Panc1 (cell line): ENCODE measurements at regions not wholly inside any gene's neighbourhood (a gene's known extent, or its start where the extent isn't known, plus 50 kb on each side); places are given as distances from the start of the nearest gene placed in this dataset.

Experiments
- ATAC-seq: fragments of 200-7000 bp; cut with Tn5 transposase; 2 replicates; pipeline ENCODE4 v1.9.1; 2020; ENCODE audit warnings: mild to moderate bottlenecking, moderate library complexity
- BruUV-seq: library from RNA; stranded (reverse); fragments of 400-500 nt; replicated peaks from 2 replicates; lab custom pipeline; 2021; lab: Mats Ljungman, UMichigan
- CTCF ChIA-PET: fragments of 300-600 bp; sonication (Branson Sonifier 250); formaldehyde crosslinking; loops from one replicate; lab custom pipeline; 2022; ENCODE audit warnings: antibody characterized with exemption; lab: Charles Lee
- POLR2A ChIA-PET: fragments of 300-600 bp; sonication (Branson Sonifier 250); formaldehyde crosslinking; loops from one replicate; lab custom pipeline; 2022; ENCODE audit warnings: antibody characterized with exemption; lab: Charles Lee
- DNase-seq: peaks from one replicate; pipeline ENCODE4 v3.0.0-alpha.2; 2010; ENCODE audit warnings: low read depth, low spot score
- H3K27ac ChIP-seq: 2 replicates; pipeline ENCODE4 v1.5.1; 2011; ENCODE audit warnings: mild to moderate bottlenecking, low read length, inconsistent platforms
- H3K27me3 ChIP-seq: fragments of 200-500 bp; sonication (Bioruptor generic); 2 replicates; pipeline ENCODE4 v1.6.0; 2014; ENCODE audit warnings: low read length, inconsistent platforms; ENCODE audit not compliant: control insufficient read depth, insufficient read depth
- H3K36me3 ChIP-seq: fragments of 200-500 bp; sonication (Bioruptor generic); 2 replicates; pipeline ENCODE4 v1.5.1; 2014; ENCODE audit warnings: inconsistent platforms, mild to moderate bottlenecking, low read length, moderate library complexity; ENCODE audit not compliant: control insufficient read depth, insufficient read depth
- H3K4me1 ChIP-seq: 2 replicates; pipeline ENCODE4 v1.5.1; 2011; ENCODE audit warnings: inconsistent platforms, mild to moderate bottlenecking, low read length, moderate library complexity; ENCODE audit not compliant: control insufficient read depth, insufficient read depth
- H3K4me3 ChIP-seq, 2 experiments: 2 replicates each; pipeline ENCODE4 v1.5.1; 2011 to 2012; ENCODE audit warnings: low read depth in 2 of 2, low read length in 2 of 2, mild to moderate bottlenecking in 2 of 2, inconsistent platforms in 1 of 2, moderate library complexity in 1 of 2
- H3K9me3 ChIP-seq: fragments of 200-500 bp; sonication (Bioruptor generic); 2 replicates; pipeline ENCODE4 v1.5.1; 2014; ENCODE audit warnings: low read depth, mild to moderate bottlenecking, inconsistent platforms, low read length, moderate library complexity; ENCODE audit not compliant: control insufficient read depth, insufficient read depth
- CTCF ChIP-seq: fragments of 450-650 bp; IDR thresholded peaks from 2 replicates; pipeline ENCODE4 v1.5.1; 2017; ENCODE audit warnings: mild to moderate bottlenecking
- POLR2AphosphoS5 ChIP-seq: IDR thresholded peaks from 2 replicates; pipeline ENCODE4 v1.6.1; 2012; ENCODE audit warnings: mild to moderate bottlenecking, low read depth, low read length, moderate library complexity
- REST ChIP-seq, 2 experiments: IDR thresholded peaks; 2 replicates each; pipeline ENCODE4 v1.6.1; 2011 to 2012; ENCODE audit warnings: low read depth in 2 of 2, control low read depth in 1 of 2, low read length in 1 of 2, mild to moderate bottlenecking in 1 of 2, moderate library complexity in 1 of 2; ENCODE audit not compliant: insufficient read depth in 1 of 2
- SIN3A ChIP-seq: IDR thresholded peaks from 2 replicates; pipeline ENCODE4 v1.6.1; 2012; ENCODE audit warnings: low read depth, mild to moderate bottlenecking, low read length, moderate library complexity, borderline replicate concordance; ENCODE audit not compliant: insufficient read depth
- TCF7L2 ChIP-seq: IDR thresholded peaks from 2 replicates; pipeline ENCODE4 v1.6.1; 2011; ENCODE audit warnings: mild to moderate bottlenecking, low read depth, low read length, inconsistent platforms
- in situ Hi-C: cut with HindIII; loops from 2 replicates; pipeline ENCODE4 v1.10.0; 2016; ENCODE audit warnings: low sequenced_read_pairs, low pct_unique_long_range_greater_than_20kb
- intact Hi-C: fragments of 100-400 bp; cut with micrococcal nuclease; formaldehyde crosslinking; loops from one replicate; pipeline ENCODE4 v1.10.0; 2022; ENCODE audit not compliant: unreplicated experiment

GRCh38 chr1:82260666-82261065 lies 459.9 kb downstream of the ADGRL2 start:
- DNase-seq (no peak), ATAC-seq (no peak)
- Histone ChIP-seq H3K27ac (no peak overlapping the region), H3K4me3 (no peak overlapping the region), H3K9me3 (no peaks in the 10 kb centered on the region), H3K27me3 (no peaks in the 10 kb centered on the region), H3K36me3 (no peaks in the 10 kb centered on the region), H3K4me1 (no peaks in the 10 kb centered on the region)
- ChIA-PET CTCF (no interaction called here), POLR2A (no interaction called here)
- intact Hi-C loops: no loop called here
- no TSS peak for BruUV-seq
- in situ Hi-C loops: no loop called here
- TF ChIP-seq TCF7L2 (no peak), REST (IDR thresholded peaks at IDR 0.05; ENCODE audit: insufficient read depth in 1 of 2, low read depth in 2 of 2, low read length in 1 of 2) (no peak), CTCF (no peak), SIN3A (no peak), POLR2AphosphoS5 (no peak)

- no TSS peak for BruUV-seq
- intact Hi-C loops: no loop called here
- ChIA-PET CTCF (no interaction called here), POLR2A (no interaction called here)
- in situ Hi-C loops: no loop called here
- H3K4me3 ChIP-seq: no peak overlapping the region
- ATAC-seq: no peak
- no peak overlapping the region for H3K27ac ChIP-seq
- DNase-seq: no peak
- TF ChIP-seq SIN3A: no peak
- no peak for TF ChIP-seq POLR2AphosphoS5
- TF ChIP-seq REST (IDR thresholded peaks at IDR 0.05; ENCODE audit: insufficient read depth in 1 of 2, low read depth in 2 of 2, low read length in 1 of 2): no peak
- TF ChIP-seq TCF7L2: no peak
- TF ChIP-seq CTCF: no peak
- H3K4me1 ChIP-seq: no peaks in the 10 kb centered on the region
- H3K36me3 ChIP-seq: no peaks in the 10 kb centered on the region
- H3K27me3 ChIP-seq: no peaks in the 10 kb centered on the region
- H3K9me3 ChIP-seq: no peaks in the 10 kb centered on the region
These were observed 459.3 kb downstream of the ADGRL2 start for GRCh38 chr1:82260051-82260450.
